ENCODE measurements at regions not wholly inside any gene's neighbourhood (a gene's known extent, or its start where the extent isn't known, plus 50 kb on each side); places are given as distances from the start of the nearest gene placed in this dataset.
A peak's percentile ranks its signal among the peaks of the same experiment; 100 is the strongest.

GRCh38 chr6:45772886-45773495, 242.7 kb downstream of the CLIC5 start:
- H3K4me3 ChIP-seq = no peak overlapping the region
- DNase-seq = no peak
- H3K27me3 ChIP-seq (ENCODE audit: low read depth) = peaks cover 13% of the 10 kb centered on the region
- H3K27ac ChIP-seq (replicated peaks) = no peak overlapping the region
- H3K4me1 ChIP-seq = no peaks in the 10 kb centered on the region
- H3K9me3 ChIP-seq (replicated peaks) = peaks cover 10% of the 10 kb centered on the region
- intact Hi-C loops (cut with micrococcal nuclease) = no loop called here
- H3K36me3 ChIP-seq = no peaks in the 10 kb centered on the region
- TF ChIP-seq CTCF (IDR thresholded peaks at IDR 0.05; ENCODE audit: borderline replicate concordance) = no peak

GRCh38 chr6:45772051-45772450, 243.6 kb downstream of the CLIC5 start:
- no peak for TF ChIP-seq CTCF (IDR thresholded peaks at IDR 0.05; ENCODE audit: borderline replicate concordance)
- H3K36me3 ChIP-seq = no peaks in the 10 kb centered on the region
- no peak overlapping the region for H3K4me3 ChIP-seq
- H3K4me1 ChIP-seq = no peaks in the 10 kb centered on the region
- no peak overlapping the region for H3K27ac ChIP-seq (replicated peaks)
- no peak for DNase-seq
- intact Hi-C loops (cut with micrococcal nuclease) = no loop called here
- H3K9me3 ChIP-seq (replicated peaks) = peaks cover 19% of the 10 kb centered on the region
- peaks cover 13% of the 10 kb centered on the region for H3K27me3 ChIP-seq (ENCODE audit: low read depth)

GRCh38 chr6:45763281-45763680, 252.4 kb downstream of the CLIC5 start:
- TF ChIP-seq CTCF (IDR thresholded peaks at IDR 0.05; ENCODE audit: borderline replicate concordance) = no peak
- Histone ChIP-seq H3K4me3 (no peak overlapping the region), H3K27me3 (ENCODE audit: low read depth) (no peaks in the 10 kb centered on the region), H3K4me1 (no peaks in the 10 kb centered on the region), H3K9me3 (replicated peaks) (peaks cover 21% of the 10 kb centered on the region), H3K27ac (replicated peaks) (no peak overlapping the region), H3K36me3 (no peaks in the 10 kb centered on the region)
- DNase-seq = no peak
- intact Hi-C loops (cut with micrococcal nuclease) = no loop called here

DNA sequence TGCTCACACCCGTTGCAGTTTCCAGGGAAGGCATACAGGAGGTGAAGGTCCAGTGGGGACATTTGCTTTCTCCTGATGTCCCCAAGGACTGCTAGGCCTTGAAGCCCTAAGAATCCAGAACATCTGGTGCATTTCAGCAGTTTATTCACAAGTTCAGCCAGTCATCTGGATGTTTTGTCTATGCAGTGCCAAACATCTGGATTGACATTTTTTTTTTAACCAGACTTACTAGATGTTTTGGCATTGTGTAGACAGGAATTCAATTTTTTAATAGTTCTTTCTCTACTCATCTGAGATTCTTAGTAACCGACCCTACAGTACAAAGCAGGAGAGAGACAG, 256.2 kb downstream of the CLIC5 start:
- peak overlapping the region; percentile 46 for H3K27ac ChIP-seq (replicated peaks)
- intact Hi-C loops (cut with micrococcal nuclease) = no loop called here
- DNase-seq = no peak

DNA sequence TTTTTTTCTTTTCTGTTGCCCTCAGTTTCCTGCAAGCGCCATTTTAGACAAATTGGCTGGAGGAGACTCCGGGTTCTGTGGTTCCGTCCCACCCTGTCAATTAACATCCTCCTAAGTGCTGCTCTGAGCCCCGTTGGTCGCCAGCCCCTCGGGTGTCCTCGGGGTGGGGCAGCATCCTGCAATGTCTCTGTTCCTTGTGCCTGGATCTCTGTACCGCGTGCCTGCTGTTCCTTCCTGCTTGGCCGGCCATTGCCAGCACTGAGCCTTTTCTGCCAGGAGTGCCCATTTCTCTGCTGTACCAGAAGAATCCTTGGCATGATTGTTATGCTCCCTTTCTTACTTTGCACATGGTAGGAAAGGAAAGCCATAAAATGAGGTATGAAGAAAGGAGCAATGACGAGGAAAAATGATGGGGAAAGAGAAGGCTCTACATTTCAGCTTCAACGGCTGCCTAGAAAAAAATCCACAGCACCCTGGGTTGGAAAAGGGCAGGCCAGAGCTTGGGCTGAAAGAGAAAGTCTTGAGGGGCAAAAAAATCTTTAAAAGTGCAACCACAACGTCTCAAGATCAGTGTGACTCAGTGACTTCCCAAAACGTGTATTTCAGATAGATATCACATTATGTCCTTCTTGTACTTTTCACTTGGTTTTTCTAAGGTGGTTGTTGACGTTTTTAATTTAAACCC, 256.7 kb downstream of the CLIC5 start:
- peak overlapping the region; percentile 46 for H3K27ac ChIP-seq (replicated peaks)
- TF ChIP-seq CTCF (IDR thresholded peaks at IDR 0.05; ENCODE audit: borderline replicate concordance) = no peak
- H3K4me1 ChIP-seq = no peaks in the 10 kb centered on the region
- H3K36me3 ChIP-seq = no peaks in the 10 kb centered on the region
- H3K27me3 ChIP-seq (ENCODE audit: low read depth) = peaks cover 14% of the 10 kb centered on the region
- intact Hi-C loops (cut with micrococcal nuclease) = no loop called here
- no peak for DNase-seq
- peaks cover 5% of the 10 kb centered on the region for H3K9me3 ChIP-seq (replicated peaks)
- no peak overlapping the region for H3K4me3 ChIP-seq

More for the DNA sequence above, 256.2 kb downstream of the CLIC5 start:
- Histone ChIP-seq H3K27me3 (ENCODE audit: low read depth) (peaks cover 9% of the 10 kb centered on the region), H3K4me1 (no peaks in the 10 kb centered on the region), H3K4me3 (no peak overlapping the region), H3K36me3 (no peaks in the 10 kb centered on the region), H3K9me3 (replicated peaks) (peaks cover 9% of the 10 kb centered on the region)
- TF ChIP-seq CTCF (IDR thresholded peaks at IDR 0.05; ENCODE audit: borderline replicate concordance) = no peak

Measured in left ventricle myocardium inferior (tissue), 1 donor.